Endothelial cell of umbilical vein (primary cell): ENCODE measurements at regions not wholly inside any gene's neighbourhood (a gene's known extent, or its start where the extent isn't known, plus 50 kb on each side); places are given as distances from the start of the nearest gene placed in this dataset.

Experiments
- BruUV-seq: library from RNA; stranded (reverse); fragments of 400-500 nt; replicated peaks from 2 replicates; lab custom pipeline; 2021; lab: Mats Ljungman, UMichigan
- CTCF ChIA-PET: fragments of 300-600, 350-600 bp; sonication (Branson Sonifier 250); formaldehyde crosslinking; loops from one replicate; lab custom pipeline; 2021; ENCODE audit warnings: antibody characterized with exemption, inconsistent platforms; lab: Charles Lee
- POLR2A ChIA-PET: fragments of 300-600, 350-600 bp; sonication (Branson Sonifier 250); formaldehyde crosslinking; loops from one replicate; lab custom pipeline; 2021; ENCODE audit warnings: antibody characterized with exemption, inconsistent platforms; lab: Charles Lee
- DNase-seq: peaks from one replicate; pipeline ENCODE4 v3.0.0-alpha.2; 2011; ENCODE audit warnings: low read depth, low spot score
- FAIRE-seq: peaks from 2 replicates; lab custom pipeline; 2011; peaks lifted over from hg19 to GRCh38; lab: Jason Lieb, UNC
- H2AFZ ChIP-seq: 2 replicates; pipeline ENCODE4 v1.6.0; 2012; ENCODE audit warnings: low read depth, low read length, control low read depth, inconsistent platforms
- H3K27ac ChIP-seq: 2 replicates; pipeline ENCODE4 v1.5.1; 2011; ENCODE audit warnings: low read depth, mild to moderate bottlenecking, control low read depth, low read length, moderate library complexity; ENCODE audit not compliant: insufficient read depth
- H3K27me3 ChIP-seq, 2 experiments: 2 replicates each; pipeline versions ENCODE4 v1.6.0 to v1.6.1; 2011; ENCODE audit warnings: low read length in 2 of 2, mixed read lengths in 1 of 2; ENCODE audit not compliant: control insufficient read depth in 2 of 2, insufficient read depth in 2 of 2
- H3K36me3 ChIP-seq, 2 experiments: 2 replicates in 1 of 2; 3 replicates in 1 of 2; pipeline ENCODE4 v1.5.1; 2011; ENCODE audit warnings: low read length in 2 of 2, mild to moderate bottlenecking in 1 of 2, moderate library complexity in 1 of 2; ENCODE audit not compliant: control insufficient read depth in 2 of 2, insufficient read depth in 2 of 2; ENCODE audit errors: extremely low read depth in 1 of 2
- H3K4me1 ChIP-seq: 3 replicates; pipeline ENCODE4 v1.5.1; 2011; ENCODE audit warnings: mild to moderate bottlenecking, low read length; ENCODE audit not compliant: control insufficient read depth, insufficient read depth; ENCODE audit errors: extremely low read depth
- H3K4me2 ChIP-seq: 2 replicates; pipeline ENCODE4 v1.6.1; 2011; ENCODE audit warnings: low read length, control low read depth, mixed read lengths; ENCODE audit not compliant: insufficient read depth
- H3K4me3 ChIP-seq, 3 experiments: fragments of 200-600 bp in 1 of 3; sonication (generic), shearing (Covaris generic) in 1 of 3; replicated peaks in 1 of 3; 2 replicates each; pipeline ENCODE4 v1.5.1; 2011 to 2016; ENCODE audit warnings: control low read depth in 3 of 3, low read length in 3 of 3, mild to moderate bottlenecking in 2 of 3, inconsistent platforms in 1 of 3, low read depth in 1 of 3, moderate library complexity in 1 of 3; ENCODE audit not compliant: insufficient read depth in 1 of 3
- H3K79me2 ChIP-seq: 2 replicates; pipeline ENCODE4 v1.6.0; 2012; ENCODE audit warnings: low read length, inconsistent platforms; ENCODE audit not compliant: control insufficient read depth, insufficient read depth
- H3K9ac ChIP-seq: replicated peaks from 2 replicates; pipeline ENCODE3; 2011; ENCODE audit warnings: low read length, control low read depth; ENCODE audit not compliant: insufficient read depth; ENCODE audit errors: extremely low read depth
- H3K9me1 ChIP-seq: replicated peaks from 3 replicates; pipeline ENCODE4 v1.6.0; 2011; ENCODE audit warnings: mild to moderate bottlenecking, low read length; ENCODE audit not compliant: control insufficient read depth, insufficient read depth; ENCODE audit errors: extremely low read depth
- H3K9me3 ChIP-seq: replicated peaks from 2 replicates; pipeline ENCODE4 v1.5.1; 2012; ENCODE audit warnings: low read length, inconsistent platforms; ENCODE audit not compliant: control insufficient read depth, insufficient read depth
- H4K20me1 ChIP-seq: replicated peaks from 2 replicates; pipeline ENCODE3; 2011; ENCODE audit warnings: mild to moderate bottlenecking, low read length; ENCODE audit not compliant: control insufficient read depth, insufficient read depth; ENCODE audit errors: extremely low read depth
- CTCF ChIP-seq, 2 donors: IDR thresholded peaks; 1 replicate in 1 of 2; 2 replicates in 1 of 2; pipeline ENCODE4 v1.5.1; 2011; ENCODE audit warnings: low read length in 2 of 2, mild to moderate bottlenecking in 2 of 2, moderate library complexity in 2 of 2, control low read depth in 1 of 2, inconsistent platforms in 1 of 2, low read depth in 1 of 2; ENCODE audit not compliant: insufficient read depth in 1 of 2; ENCODE audit errors: extremely low read depth in 1 of 2
- EZH2 ChIP-seq: IDR thresholded peaks from 2 replicates; pipeline ENCODE4 v1.6.1; 2012; ENCODE audit warnings: borderline replicate concordance, low read depth, mild to moderate bottlenecking, moderate library complexity, low read length, inconsistent platforms; ENCODE audit not compliant: severe bottlenecking
- FOS ChIP-seq: IDR thresholded peaks from 2 replicates; pipeline ENCODE4 v1.6.1; 2011; ENCODE audit warnings: mild to moderate bottlenecking, low read length, moderate library complexity, borderline replicate concordance; ENCODE audit not compliant: insufficient read depth
- GATA2 ChIP-seq: IDR thresholded peaks from 2 replicates; pipeline ENCODE4 v1.7.0; 2011; ENCODE audit warnings: low read depth, mild to moderate bottlenecking, moderate library complexity, mixed read lengths, low read length; ENCODE audit not compliant: insufficient read length, insufficient read depth
- JUN ChIP-seq: IDR thresholded peaks from 2 replicates; pipeline ENCODE4 v1.6.1; 2011; ENCODE audit warnings: borderline replicate concordance, low read depth; ENCODE audit not compliant: insufficient read length, insufficient read depth
- MAX ChIP-seq: IDR thresholded peaks from 2 replicates; pipeline ENCODE4 v1.6.1; 2011; ENCODE audit not compliant: insufficient read depth, insufficient read length
- MYC ChIP-seq: IDR thresholded peaks from one replicate; pipeline ENCODE4 v1.6.1; 2011; ENCODE audit warnings: mild to moderate bottlenecking, low read depth, low read length
- POLR2A ChIP-seq: IDR thresholded peaks from 2 replicates; pipeline ENCODE4 v1.6.1; 2012; ENCODE audit warnings: low read depth, mild to moderate bottlenecking, control low read depth, low read length
- POLR2AphosphoS5 ChIP-seq: IDR thresholded peaks from 2 replicates; pipeline ENCODE4 v1.6.1; 2012; ENCODE audit warnings: low read depth, mild to moderate bottlenecking, control low read depth, low read length, moderate library complexity; ENCODE audit not compliant: insufficient read depth
- dilution Hi-C: fragments of 300-500 bp; cut with MboI; formaldehyde crosslinking; loops from one replicate; pipeline ENCODE4 v1.15.0; 2019; ENCODE audit warnings: low sequenced_read_pairs; ENCODE audit not compliant: extremely low pct_ligation_motif_present
- intact Hi-C: fragments of 100-400 bp; cut with micrococcal nuclease; formaldehyde crosslinking; loops from one replicate; pipeline ENCODE4 v1.10.0; 2022

DNA sequence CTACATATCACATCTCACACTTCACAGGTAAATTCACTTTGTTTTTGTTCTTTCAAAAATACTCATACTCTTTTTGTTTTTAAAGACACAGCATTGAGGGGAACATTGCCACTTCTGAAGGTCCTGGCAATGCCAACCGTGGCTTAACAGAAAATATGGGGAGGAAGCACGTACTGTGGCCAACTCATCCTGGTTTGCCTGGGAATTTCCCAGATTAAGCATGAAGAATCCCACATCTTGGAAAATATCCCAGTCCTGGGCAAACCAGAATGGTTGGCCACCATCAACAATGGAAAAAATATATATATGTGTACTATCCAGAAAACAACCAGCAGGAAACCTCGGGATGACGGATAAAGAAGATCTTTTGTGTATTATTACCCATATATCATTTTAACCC lies 1032.2 kb upstream of the SLC10A2 start:
- Histone ChIP-seq H3K27me3 (no peaks in the 10 kb centered on the region), H2AFZ (no peak overlapping the region), H3K9me3 (no peaks in the 10 kb centered on the region), H3K4me2 (no peak overlapping the region), H3K79me2 (no peaks in the 10 kb centered on the region), H3K4me3 (no peak overlapping the region), H3K4me1 (no peaks in the 10 kb centered on the region), H3K9me1 (no peaks in the 10 kb centered on the region), H4K20me1 (no peaks in the 10 kb centered on the region), H3K9ac (no peak overlapping the region), H3K27ac (no peak overlapping the region), H3K36me3 (no peaks in the 10 kb centered on the region)
- no peak for FAIRE-seq
- dilution Hi-C loops (no loop called here), intact Hi-C loops (no loop called here)
- POLR2A ChIA-PET = no interaction called here
- CTCF ChIA-PET = no interaction called here
- DNase-seq = no peak
- BruUV-seq = no TSS peak
- no peak for TF ChIP-seq FOS
- no peak for TF ChIP-seq MYC
- no peak for TF ChIP-seq POLR2AphosphoS5
- no peak for TF ChIP-seq MAX
- no peak for TF ChIP-seq POLR2A
- TF ChIP-seq EZH2 = no peak
- no peak for TF ChIP-seq GATA2
- no peak for TF ChIP-seq CTCF (IDR thresholded peaks at IDR 0.05; ENCODE audit: extremely low read depth in 1 of 2, insufficient read depth in 1 of 2, low read depth in 1 of 2, low read length in 2 of 2)
- no peak for TF ChIP-seq JUN
